IMR-90 (cell line): ENCODE measurements at regions not wholly inside any gene's neighbourhood (a gene's known extent, or its start where the extent isn't known, plus 50 kb on each side); places are given as distances from the start of the nearest gene placed in this dataset.
"Not testable (repeated sequence)": the region's sequence is repeated elsewhere in the genome, so short reads cannot be mapped to it uniquely, and the experiment has no call there.

ENCODE experiments used
- BHLHE40 ChIP-seq: fragments of 150-350 bp; IDR thresholded peaks from 2 replicates; pipeline ENCODE4 v1.6.1; 2016; ENCODE audit warnings: mild to moderate bottlenecking, low read depth, low read length
- CEBPB ChIP-seq: IDR thresholded peaks from 2 replicates; pipeline ENCODE4 v1.6.1; 2012; ENCODE audit warnings: low read depth, low read length, improper control_type of control experiment
- CHD1 ChIP-seq: IDR thresholded peaks from 2 replicates; pipeline ENCODE4 v1.6.1; 2012; ENCODE audit warnings: low read depth, low read length, improper control_type of control experiment
- CTCF ChIP-seq: conservative IDR thresholded peaks from 2 replicates; pipeline ENCODE4 v1.5.1; 2012; ENCODE audit warnings: mild to moderate bottlenecking, low read depth, low read length, improper control_type of control experiment
- FOS ChIP-seq: fragments of 150-350 bp; IDR thresholded peaks from 2 replicates; pipeline ENCODE4 v1.6.1; 2016; ENCODE audit warnings: low read depth, low read length
- MAZ ChIP-seq: IDR thresholded peaks from 2 replicates; pipeline ENCODE4 v1.6.1; 2012; ENCODE audit warnings: low read depth, mild to moderate bottlenecking, low read length, improper control_type of control experiment, moderate library complexity, borderline replicate concordance
- MXI1 ChIP-seq: IDR thresholded peaks from 2 replicates; pipeline ENCODE4 v1.6.1; 2012; ENCODE audit warnings: low read depth, mild to moderate bottlenecking, low read length, moderate library complexity, borderline replicate concordance
- POLR2A ChIP-seq: IDR thresholded peaks from 2 replicates; pipeline ENCODE4 v1.6.1; 2012; ENCODE audit warnings: mild to moderate bottlenecking, low read depth, low read length
- TF ChIP-seq, protein P1 (sequence below): fragments of 150-350 bp; IDR thresholded peaks from 2 replicates; pipeline ENCODE4 v1.6.1; 2016; ENCODE audit warnings: low read depth, mild to moderate bottlenecking, low read length, moderate library complexity, borderline replicate concordance

DNA sequence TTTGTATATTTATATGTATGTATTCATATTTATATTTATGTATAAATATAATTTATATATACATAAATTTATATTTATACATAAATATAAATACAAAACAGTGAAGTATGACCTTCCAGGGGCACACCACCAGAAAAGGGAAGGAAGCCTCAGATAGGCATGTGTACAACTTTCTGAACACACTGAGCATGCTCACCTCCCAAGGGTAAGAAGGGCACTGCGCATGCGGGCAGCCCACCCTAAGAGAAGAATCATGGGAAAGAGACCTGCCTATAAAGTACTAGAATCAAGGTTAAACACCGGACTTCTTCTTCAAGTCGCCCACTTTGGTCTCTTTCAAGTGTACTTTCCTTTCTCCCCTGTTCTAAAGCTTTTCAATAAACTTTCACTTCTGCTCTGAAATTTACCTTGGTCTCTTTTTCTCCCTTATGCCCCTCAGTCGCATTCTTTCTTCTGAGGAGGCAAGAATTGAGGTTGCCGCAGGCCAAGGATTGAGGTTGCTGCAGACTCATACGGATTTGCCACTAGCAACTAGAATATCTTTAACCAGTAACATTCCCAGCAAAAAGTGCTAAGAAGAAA, 600.3 kb downstream of the RPIA start:
- TF ChIP-seq FOS, CEBPB, CHD1, CTCF, MAZ, BHLHE40, MXI1, POLR2A: not testable (repeated sequence)
- TF ChIP-seq, protein P1, sequence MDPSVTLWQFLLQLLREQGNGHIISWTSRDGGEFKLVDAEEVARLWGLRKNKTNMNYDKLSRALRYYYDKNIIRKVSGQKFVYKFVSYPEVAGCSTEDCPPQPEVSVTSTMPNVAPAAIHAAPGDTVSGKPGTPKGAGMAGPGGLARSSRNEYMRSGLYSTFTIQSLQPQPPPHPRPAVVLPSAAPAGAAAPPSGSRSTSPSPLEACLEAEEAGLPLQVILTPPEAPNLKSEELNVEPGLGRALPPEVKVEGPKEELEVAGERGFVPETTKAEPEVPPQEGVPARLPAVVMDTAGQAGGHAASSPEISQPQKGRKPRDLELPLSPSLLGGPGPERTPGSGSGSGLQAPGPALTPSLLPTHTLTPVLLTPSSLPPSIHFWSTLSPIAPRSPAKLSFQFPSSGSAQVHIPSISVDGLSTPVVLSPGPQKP: not testable (repeated sequence)
